ENCODE measurements at regions not wholly inside any gene's neighbourhood (a gene's known extent, or its start where the extent isn't known, plus 50 kb on each side); places are given as distances from the start of the nearest gene placed in this dataset.

- Mint-ChIP-seq H3K36me3 (ENCODE audit: low read depth) (no peaks in the 10 kb centered on the region), H3K4me1 (ENCODE audit: low read depth) (no peaks in the 10 kb centered on the region), H3K27me3 (ENCODE audit: low read depth) (peaks cover 23% of the 10 kb centered on the region), H3K4me3 (ENCODE audit: unreplicated experiment) (no peak overlapping the region), H3K9me3 (ENCODE audit: low read depth) (no peaks in the 10 kb centered on the region), H3K27ac (ENCODE audit: unreplicated experiment) (no peak overlapping the region)
- TF ChIP-seq, protein P1, sequence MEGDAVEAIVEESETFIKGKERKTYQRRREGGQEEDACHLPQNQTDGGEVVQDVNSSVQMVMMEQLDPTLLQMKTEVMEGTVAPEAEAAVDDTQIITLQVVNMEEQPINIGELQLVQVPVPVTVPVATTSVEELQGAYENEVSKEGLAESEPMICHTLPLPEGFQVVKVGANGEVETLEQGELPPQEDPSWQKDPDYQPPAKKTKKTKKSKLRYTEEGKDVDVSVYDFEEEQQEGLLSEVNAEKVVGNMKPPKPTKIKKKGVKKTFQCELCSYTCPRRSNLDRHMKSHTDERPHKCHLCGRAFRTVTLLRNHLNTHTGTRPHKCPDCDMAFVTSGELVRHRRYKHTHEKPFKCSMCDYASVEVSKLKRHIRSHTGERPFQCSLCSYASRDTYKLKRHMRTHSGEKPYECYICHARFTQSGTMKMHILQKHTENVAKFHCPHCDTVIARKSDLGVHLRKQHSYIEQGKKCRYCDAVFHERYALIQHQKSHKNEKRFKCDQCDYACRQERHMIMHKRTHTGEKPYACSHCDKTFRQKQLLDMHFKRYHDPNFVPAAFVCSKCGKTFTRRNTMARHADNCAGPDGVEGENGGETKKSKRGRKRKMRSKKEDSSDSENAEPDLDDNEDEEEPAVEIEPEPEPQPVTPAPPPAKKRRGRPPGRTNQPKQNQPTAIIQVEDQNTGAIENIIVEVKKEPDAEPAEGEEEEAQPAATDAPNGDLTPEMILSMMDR (IDR thresholded peaks at IDR 0.05) = no peak
- DNase-seq (ENCODE audit: low spot score) = no peak
Measured at GRCh38 chr2:48009256-48009655, 103.0 kb upstream of the FBXO11 start.

GRCh38 chr2:48015421-48015820, 109.1 kb upstream of the FBXO11 start:
- Mint-ChIP-seq H3K27me3 (ENCODE audit: low read depth) (peaks cover 5% of the 10 kb centered on the region), H3K4me1 (ENCODE audit: low read depth) (no peaks in the 10 kb centered on the region), H3K36me3 (ENCODE audit: low read depth) (no peaks in the 10 kb centered on the region), H3K27ac (ENCODE audit: unreplicated experiment) (no peak overlapping the region), H3K9me3 (ENCODE audit: low read depth) (peaks cover 2% of the 10 kb centered on the region), H3K4me3 (ENCODE audit: unreplicated experiment) (no peak overlapping the region)
- no peak for DNase-seq (ENCODE audit: low spot score)
- TF ChIP-seq, protein P1 (IDR thresholded peaks at IDR 0.05) = no peak

DNA sequence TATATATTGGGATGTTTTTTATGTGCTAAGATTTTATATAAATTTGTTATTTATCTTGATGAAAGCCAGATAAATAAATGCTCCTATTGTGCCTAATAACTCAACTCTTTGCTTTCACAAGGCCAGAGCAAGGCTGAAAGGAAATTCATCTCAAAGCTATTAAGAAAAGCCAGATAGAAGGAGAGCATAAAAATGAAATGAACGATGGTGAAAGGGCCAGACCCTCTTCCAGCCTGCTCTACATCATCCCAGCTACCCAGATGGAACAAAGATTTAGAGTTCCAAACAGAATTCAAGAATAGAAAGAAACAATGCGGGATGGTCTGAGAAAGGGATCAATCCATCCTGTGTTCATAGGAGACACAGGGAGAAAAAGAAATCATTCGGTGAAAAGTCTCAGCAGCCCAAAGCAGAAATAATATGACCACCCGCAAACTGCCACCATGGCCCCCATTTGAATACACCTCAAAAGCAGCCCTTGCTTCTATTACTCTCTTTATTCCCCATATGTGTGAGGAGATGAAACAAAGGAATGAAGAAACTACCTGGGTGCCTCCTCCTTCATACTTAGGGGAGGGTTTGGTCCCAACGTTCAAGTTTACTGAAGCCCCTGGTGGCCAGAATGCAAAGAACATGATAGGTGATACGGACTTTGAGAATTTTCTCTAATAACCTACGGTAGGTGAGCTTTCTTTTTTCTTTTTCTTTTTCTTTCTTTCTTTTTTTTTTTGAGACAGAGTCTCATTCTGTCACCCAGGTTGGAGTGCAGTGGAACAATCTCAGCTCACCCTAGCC, 110.1 kb upstream of the FBXO11 start:
- Mint-ChIP-seq H3K27me3 (ENCODE audit: low read depth) (peaks cover 5% of the 10 kb centered on the region), H3K36me3 (ENCODE audit: low read depth) (no peaks in the 10 kb centered on the region)
- no peak for DNase-seq (ENCODE audit: low spot score)

DNA sequence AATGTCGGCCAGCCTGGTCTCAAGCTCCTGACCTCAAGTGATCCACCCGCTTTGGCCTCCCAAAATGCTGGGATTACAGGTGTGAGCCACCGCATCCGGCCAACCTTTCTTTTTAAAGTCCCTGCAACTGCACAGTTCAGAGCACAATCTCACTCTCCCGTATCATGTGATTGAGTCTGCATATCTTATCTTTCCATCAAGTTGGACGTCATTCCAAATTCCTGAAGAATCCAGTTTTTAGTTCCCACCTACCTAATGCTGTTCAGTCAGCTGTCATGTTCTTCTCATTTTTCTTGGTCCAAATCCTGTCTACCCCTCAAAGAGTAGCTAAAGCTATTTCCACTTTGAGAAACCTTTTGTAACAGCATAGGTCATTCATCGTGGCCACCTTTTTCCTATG, 110.8 kb upstream of the FBXO11 start:
- Mint-ChIP-seq H3K27ac (ENCODE audit: unreplicated experiment) (no peak overlapping the region), H3K27me3 (ENCODE audit: low read depth) (peaks cover 7% of the 10 kb centered on the region), H3K4me1 (ENCODE audit: low read depth) (no peaks in the 10 kb centered on the region), H3K9me3 (ENCODE audit: low read depth) (peaks cover 2% of the 10 kb centered on the region), H3K36me3 (ENCODE audit: low read depth) (no peaks in the 10 kb centered on the region), H3K4me3 (ENCODE audit: unreplicated experiment) (no peak overlapping the region)
- TF ChIP-seq, protein P1 (IDR thresholded peaks at IDR 0.05) = no peak
- no peak for DNase-seq (ENCODE audit: low spot score)

More for the DNA sequence above, 110.1 kb upstream of the FBXO11 start:
- no peaks in the 10 kb centered on the region for H3K4me1 Mint-ChIP-seq (ENCODE audit: low read depth)
- H3K4me3 Mint-ChIP-seq (ENCODE audit: unreplicated experiment) = no peak overlapping the region
- peaks cover 2% of the 10 kb centered on the region for H3K9me3 Mint-ChIP-seq (ENCODE audit: low read depth)
- TF ChIP-seq, protein P1 (IDR thresholded peaks at IDR 0.05) = peak; percentile 39
- H3K27ac Mint-ChIP-seq (ENCODE audit: unreplicated experiment) = no peak overlapping the region

GRCh38 chr2:48018480-48018879, 112.2 kb upstream of the FBXO11 start:
- peaks cover 2% of the 10 kb centered on the region for H3K9me3 Mint-ChIP-seq (ENCODE audit: low read depth)
- DNase-seq (ENCODE audit: low spot score) = no peak
- H3K4me1 Mint-ChIP-seq (ENCODE audit: low read depth) = no peaks in the 10 kb centered on the region
- H3K36me3 Mint-ChIP-seq (ENCODE audit: low read depth) = no peaks in the 10 kb centered on the region
- H3K4me3 Mint-ChIP-seq (ENCODE audit: unreplicated experiment) = no peak overlapping the region
- H3K27ac Mint-ChIP-seq (ENCODE audit: unreplicated experiment) = no peak overlapping the region
- TF ChIP-seq, protein P1 (IDR thresholded peaks at IDR 0.05) = no peak
- peaks cover 9% of the 10 kb centered on the region for H3K27me3 Mint-ChIP-seq (ENCODE audit: low read depth)
